Epithelial cell of prostate (primary cell): ENCODE measurements at regions not wholly inside any gene's neighbourhood (a gene's known extent, or its start where the extent isn't known, plus 50 kb on each side); places are given as distances from the start of the nearest gene placed in this dataset.
"Not testable (repeated sequence)": the region's sequence is repeated elsewhere in the genome, so short reads cannot be mapped to it uniquely, and the experiment has no call there.

Experiments
- DNase-seq: peaks from one replicate; pipeline ENCODE4 v3.0.0-alpha.2; 2011; ENCODE audit warnings: low read depth, low spot score
- H3K27ac ChIP-seq: fragments of 450-650 bp; 2 replicates; pipeline ENCODE4 v1.5.1; 2017; ENCODE audit warnings: mild to moderate bottlenecking

GRCh38 chr3:163438760-163439159 is 1639.5 kb downstream of the SI start:
- H3K27ac ChIP-seq: no peak overlapping the region
- DNase-seq: no peak

- H3K27ac ChIP-seq: no peak overlapping the region
- no peak for DNase-seq
Observed at GRCh38 chr3:163422671-163423070, 1655.6 kb downstream of the SI start.

GRCh38 chr3:163391407-163392181 is 1686.7 kb downstream of the SI start:
- no peak for DNase-seq
- no peak overlapping the region for H3K27ac ChIP-seq

GRCh38 chr3:163384383-163384782 is 1693.9 kb downstream of the SI start:
- DNase-seq: no peak
- no peak overlapping the region for H3K27ac ChIP-seq

GRCh38 chr3:163382183-163382582 is 1696.1 kb downstream of the SI start:
- DNase-seq: no peak
- no peak overlapping the region for H3K27ac ChIP-seq

GRCh38 chr3:163368168-163368567 is 1710.1 kb downstream of the SI start:
- no peak overlapping the region for H3K27ac ChIP-seq
- no peak for DNase-seq

- no peak for DNase-seq
- no peak overlapping the region for H3K27ac ChIP-seq
Observed at GRCh38 chr3:163364717-163365116, 1713.6 kb downstream of the SI start.

- DNase-seq: no peak
- H3K27ac ChIP-seq: no peak overlapping the region
Observed at GRCh38 chr3:163362151-163362550, 1716.1 kb downstream of the SI start.

- H3K27ac ChIP-seq, DNase-seq: not testable (repeated sequence)
Observed at GRCh38 chr3:163361357-163361878, 1716.9 kb downstream of the SI start.

GRCh38 chr3:163347944-163348343 is 1730.4 kb downstream of the SI start:
- no peak for DNase-seq

GRCh38 chr3:163335429-163335828 is 1742.9 kb downstream of the SI start:
- no peak for DNase-seq
- no peak overlapping the region for H3K27ac ChIP-seq

More at GRCh38 chr3:163347944-163348343, 1730.4 kb downstream of the SI start:
- H3K27ac ChIP-seq: no peak overlapping the region

- no peak overlapping the region for H3K27ac ChIP-seq
- DNase-seq: no peak
Observed at GRCh38 chr3:163328680-163329079, 1749.6 kb downstream of the SI start.

- H3K27ac ChIP-seq: no peak overlapping the region
- DNase-seq: no peak
Observed at GRCh38 chr3:163327086-163327485, 1751.2 kb downstream of the SI start.

- H3K27ac ChIP-seq: no peak overlapping the region
- DNase-seq: no peak
Observed at GRCh38 chr3:163315786-163316185, 1762.5 kb downstream of the SI start.

- H3K27ac ChIP-seq: no peak overlapping the region
- DNase-seq: no peak
Observed at GRCh38 chr3:163306405-163306804, 1771.9 kb downstream of the SI start.

- no peak overlapping the region for H3K27ac ChIP-seq
- DNase-seq: no peak
Observed at GRCh38 chr3:163273694-163274093, 1777.1 kb downstream of the OTOL1 start.

GRCh38 chr3:163266731-163267130 is 1770.1 kb downstream of the OTOL1 start:
- no peak for DNase-seq
- H3K27ac ChIP-seq: no peak overlapping the region

- no peak overlapping the region for H3K27ac ChIP-seq
Observed at GRCh38 chr3:163261618-163262017, 1765.0 kb downstream of the OTOL1 start.

GRCh38 chr3:163261056-163261455 is 1764.4 kb downstream of the OTOL1 start:
- no peak for DNase-seq

More at GRCh38 chr3:163261618-163262017, 1765.0 kb downstream of the OTOL1 start:
- no peak for DNase-seq

GRCh38 chr3:163218336-163218735 is 1721.7 kb downstream of the OTOL1 start:
- no peak overlapping the region for H3K27ac ChIP-seq
- no peak for DNase-seq

More at GRCh38 chr3:163261056-163261455, 1764.4 kb downstream of the OTOL1 start:
- H3K27ac ChIP-seq: no peak overlapping the region

GRCh38 chr3:163213838-163214237 is 1717.2 kb downstream of the OTOL1 start:
- H3K27ac ChIP-seq: no peak overlapping the region
- DNase-seq: no peak

GRCh38 chr3:163196815-163197374 is 1700.3 kb downstream of the OTOL1 start:
- H3K27ac ChIP-seq: no peak overlapping the region
- DNase-seq: no peak
